ELR (cell line): ENCODE measurements at regions not wholly inside any gene's neighbourhood (a gene's known extent, or its start where the extent isn't known, plus 50 kb on each side); places are given as distances from the start of the nearest gene placed in this dataset.
A peak's percentile ranks its signal among the peaks of the same experiment; 100 is the strongest.

Source experiments
- DNase-seq: peaks from one replicate; pipeline ENCODE4 v3.0.0-alpha.2; 2015; ENCODE audit warnings: low read depth

DNA sequence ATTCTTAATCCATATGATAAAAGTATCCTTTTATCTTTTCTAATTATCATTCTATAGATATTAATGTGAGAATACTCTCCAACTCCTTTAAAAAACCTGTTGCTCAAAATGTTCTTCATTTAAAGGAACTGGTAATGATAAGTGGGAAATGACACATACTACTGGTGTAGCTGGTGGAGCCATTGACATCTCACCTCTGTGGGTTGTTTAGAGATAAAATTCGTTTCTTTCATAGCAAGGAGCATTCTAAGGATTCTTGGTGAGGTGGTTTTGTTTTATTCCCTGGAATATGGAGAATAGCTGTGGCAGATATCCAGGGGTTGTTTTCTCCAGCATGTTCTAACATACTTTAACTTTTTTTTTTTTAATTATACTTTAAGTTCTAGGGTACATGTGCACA, 299.8 kb upstream of the THBS1 start:
- peak; percentile 20 for DNase-seq

DNA sequence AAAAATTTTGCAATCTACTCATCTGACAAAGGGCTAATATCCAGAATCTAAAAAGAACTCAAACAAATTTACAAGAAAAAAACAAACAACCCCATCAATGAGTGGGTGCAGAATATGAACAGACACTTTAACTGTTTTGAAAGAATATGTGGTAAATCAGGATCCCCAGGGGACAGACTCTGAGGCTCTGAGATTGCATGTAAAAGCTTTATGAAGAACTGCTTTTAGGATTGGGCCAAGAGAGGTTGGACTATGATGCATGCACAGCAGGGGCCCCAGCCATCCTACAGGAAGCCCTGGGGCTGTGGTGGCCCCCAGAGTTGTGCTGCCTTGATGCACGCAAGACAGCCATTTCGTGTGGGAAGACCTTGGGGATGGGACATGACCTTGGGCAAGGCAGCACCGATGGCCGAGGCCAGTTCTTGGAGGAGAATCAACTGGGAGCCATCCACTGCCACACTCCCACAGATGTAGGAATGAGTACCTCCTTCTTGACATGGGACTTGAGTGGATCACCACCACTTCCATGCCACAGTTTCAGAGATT, 298.1 kb upstream of the THBS1 start:
- DNase-seq: no peak

DNA sequence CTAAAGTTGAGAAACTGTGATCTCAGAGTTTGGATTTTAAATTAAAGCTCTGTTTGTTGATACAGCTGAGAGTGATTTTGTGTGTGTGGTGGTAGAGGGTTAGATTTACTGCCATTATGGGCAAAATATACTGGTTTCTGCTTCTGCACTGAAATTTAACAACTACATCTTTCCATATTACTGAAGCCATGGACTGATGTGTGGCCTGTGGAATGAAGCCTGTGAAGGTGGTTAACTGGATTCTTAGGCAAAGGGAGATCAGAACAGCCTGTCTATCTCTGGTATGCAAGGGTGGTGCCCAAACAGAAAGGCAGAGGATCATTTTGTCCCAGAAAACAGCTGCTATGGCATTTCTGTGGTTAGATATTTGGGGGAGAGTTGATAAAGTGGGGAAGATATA, 297.3 kb upstream of the THBS1 start:
- no peak for DNase-seq

DNA sequence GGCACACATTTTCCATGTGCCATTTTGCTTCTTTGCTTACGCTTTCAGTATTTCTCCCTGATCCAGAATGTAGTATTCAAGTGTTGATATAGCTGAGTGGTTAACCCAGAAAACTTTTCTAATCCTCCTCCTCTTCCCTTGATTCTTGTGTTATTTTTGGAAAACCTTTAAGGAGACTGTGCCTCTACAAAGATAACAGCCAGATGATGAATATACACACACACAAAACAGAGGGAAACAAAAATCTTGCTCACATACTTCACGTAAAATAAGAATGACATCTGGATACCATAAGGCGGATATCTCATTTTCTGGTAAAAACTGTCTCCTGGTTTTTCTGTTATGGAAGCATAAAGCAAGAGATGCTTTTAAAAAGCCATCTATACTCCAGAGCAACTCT, 295.8 kb upstream of the THBS1 start:
- no peak for DNase-seq

DNA sequence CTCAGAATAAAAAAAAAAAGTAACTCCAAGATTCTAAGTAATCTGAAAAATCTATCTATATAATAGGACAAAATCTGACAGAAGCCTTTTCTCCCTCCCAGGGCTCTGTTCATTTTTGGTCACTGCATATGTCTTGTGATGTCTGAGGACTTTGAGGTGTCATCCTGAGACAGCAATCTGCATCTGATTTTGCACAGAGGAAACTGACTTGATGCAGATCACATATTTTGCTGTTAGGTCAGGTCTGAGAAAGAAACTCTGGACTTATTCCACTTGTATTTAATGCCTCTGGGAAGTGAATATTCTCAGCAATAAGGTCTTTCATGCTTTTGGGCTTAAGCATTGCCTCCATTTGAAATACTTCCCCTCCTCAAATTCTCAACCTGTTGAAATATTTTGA, 295.2 kb upstream of the THBS1 start:
- no peak for DNase-seq

DNA sequence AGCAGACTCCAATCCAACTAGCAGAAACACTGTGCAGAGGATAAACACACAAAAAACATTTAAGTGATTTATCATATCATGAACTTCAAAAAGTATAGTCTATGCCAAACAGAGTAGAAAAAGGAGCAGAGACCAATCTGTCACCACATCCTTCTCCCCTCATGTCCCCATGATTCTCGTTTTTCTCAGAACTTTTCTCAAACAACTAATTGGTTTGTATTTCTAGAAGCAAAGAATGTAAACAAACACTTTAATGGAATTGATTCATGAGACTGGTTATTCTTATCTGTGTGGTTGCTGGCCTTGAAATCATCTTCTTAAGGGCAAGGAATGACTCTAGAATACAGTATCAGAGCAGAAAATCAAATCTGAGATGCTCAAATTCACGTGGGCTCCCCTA, 294.2 kb upstream of the THBS1 start:
- DNase-seq: no peak

DNA sequence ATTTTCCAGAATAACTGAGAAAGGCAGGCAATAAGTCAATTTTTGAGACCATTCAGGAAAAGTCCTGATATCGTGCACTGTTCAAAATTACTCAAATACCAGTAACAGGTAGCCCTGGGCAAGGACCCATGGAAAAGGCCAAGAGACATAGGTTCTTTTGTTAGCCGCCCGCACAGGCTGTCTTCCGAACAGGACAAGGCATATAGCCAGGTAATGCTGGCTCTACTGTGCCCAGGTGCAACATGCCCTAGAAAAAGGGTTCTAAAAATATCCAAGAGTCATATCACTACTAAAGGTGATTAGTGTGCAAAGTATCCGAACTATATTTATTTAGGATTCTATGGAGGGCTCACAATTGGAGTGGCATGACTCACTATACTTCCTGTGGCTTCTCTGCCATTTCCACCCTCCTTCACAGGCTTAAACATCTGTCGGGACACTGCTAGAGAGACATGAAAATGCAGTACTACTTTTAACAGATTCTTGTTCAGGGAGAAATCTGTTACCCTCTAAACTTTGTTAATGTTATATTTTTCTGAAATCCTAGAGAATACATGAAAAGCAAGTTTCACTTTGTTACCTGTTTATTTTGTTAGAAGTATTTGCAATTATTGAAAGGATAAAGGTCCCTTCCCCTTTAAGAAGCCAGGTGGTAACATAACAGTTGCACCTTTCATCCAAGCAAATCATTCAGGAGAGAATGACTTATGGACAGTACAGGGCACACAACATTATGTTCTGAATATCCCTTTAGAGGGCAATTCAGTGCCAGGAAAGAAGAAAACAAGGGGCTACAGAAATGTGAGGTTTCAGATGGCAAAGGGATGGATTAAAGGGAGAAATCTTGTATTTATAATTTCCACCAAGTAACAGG, 293.3 kb upstream of the THBS1 start:
- peak; percentile 74 for DNase-seq

DNA sequence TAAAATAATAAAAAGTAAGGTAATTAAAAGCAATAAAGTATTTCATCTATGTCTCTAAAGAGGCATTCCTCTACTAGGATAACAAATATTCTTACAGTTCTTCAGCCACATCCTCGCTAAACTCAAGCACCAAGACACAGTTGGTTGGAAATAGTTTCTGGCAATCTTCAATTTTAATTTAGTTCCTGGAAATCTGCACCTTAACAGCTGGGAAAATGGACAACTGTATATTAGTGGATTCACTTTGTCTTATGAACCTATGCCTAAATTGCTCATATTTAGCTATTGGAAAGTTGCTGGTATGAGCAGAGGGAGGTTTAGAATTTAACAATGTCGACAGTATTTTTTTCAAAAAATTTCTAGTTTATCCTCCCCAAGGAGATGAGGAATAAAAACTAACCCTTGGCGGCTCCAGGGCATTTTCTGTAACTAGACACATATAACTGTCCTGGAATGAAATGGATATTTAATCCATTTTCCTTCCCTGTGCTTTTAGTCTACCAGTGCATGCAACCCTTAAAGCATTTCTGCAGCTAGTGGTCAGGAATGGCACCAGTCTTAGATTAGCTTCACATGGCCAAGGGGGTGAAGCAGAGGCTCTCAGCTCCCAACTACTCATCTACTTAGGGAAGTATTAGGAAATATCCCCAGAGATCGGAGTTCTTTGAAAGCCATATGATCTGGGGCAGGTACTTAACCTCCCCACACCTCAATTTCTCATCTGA, 290.0 kb upstream of the THBS1 start:
- no peak for DNase-seq

DNA sequence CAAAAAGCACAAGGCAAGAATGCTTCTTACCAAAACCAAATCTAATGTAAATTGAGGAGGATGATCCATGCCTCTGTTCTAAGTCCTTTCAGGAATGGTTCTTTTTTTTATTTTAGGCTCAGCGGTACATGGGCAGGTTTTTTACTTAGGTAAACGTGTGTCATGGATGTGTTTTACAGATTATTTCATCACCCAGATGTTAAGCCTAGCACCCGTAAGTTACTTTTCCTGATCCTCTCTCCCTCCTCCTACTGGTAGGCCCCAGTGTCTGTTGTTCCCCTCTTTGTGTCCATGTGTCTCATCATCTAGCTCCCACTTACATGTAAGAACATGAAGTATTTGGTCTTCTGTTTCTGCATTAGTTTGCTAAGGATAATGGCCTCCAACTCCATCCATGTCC, 289.2 kb upstream of the THBS1 start:
- DNase-seq: no peak

DNA sequence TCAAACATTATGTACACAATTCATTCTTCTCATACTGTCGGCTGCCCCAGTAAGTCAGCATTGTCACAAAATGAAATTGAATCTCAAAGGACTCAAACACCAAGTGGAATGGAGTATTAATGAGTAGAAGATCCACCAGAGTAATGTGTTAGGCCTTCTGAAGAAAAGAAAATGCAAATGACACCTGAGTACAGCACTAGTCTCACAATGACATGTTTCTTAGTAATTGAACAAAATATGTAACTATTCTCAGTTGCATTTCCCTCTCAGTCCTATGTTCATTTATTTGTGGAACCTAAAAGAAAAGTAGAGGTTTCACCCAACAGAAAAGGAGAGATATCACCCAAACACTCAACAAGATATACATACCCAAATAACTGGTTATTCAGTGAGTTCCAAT, 283.9 kb upstream of the THBS1 start:
- no peak for DNase-seq

DNA sequence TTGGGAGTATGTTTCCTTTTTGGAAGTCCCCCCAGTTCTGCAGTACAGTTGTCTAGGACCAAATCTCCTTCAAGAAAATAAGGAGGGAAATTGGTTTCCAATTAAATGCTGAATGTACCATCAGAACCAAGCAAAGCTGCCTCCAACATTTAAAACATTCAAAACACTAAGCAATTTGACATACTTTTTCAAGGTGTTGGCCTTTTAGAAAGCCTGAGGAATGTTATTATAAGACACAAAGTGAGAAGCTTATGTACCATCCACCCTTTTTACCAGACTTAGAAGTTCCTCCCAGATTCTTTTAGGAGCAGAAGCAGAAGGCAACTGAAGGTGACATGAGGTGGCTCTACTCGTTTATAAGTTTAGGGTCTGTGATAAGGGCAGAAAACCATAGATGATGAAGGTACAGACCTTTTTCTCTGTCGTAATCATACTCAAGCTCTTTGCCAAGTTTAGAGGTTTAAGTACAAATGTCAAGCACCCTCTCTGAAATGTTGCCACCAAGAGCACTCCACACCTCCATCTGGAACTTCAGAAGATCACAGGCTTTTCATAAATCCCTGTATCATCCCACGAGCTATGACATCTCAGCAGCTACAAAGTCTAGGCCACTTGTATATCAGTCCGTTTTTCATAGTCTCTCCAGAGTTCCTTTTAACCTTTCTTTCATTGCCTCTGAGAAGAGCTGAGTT, 282.5 kb upstream of the THBS1 start:
- no peak for DNase-seq

DNA sequence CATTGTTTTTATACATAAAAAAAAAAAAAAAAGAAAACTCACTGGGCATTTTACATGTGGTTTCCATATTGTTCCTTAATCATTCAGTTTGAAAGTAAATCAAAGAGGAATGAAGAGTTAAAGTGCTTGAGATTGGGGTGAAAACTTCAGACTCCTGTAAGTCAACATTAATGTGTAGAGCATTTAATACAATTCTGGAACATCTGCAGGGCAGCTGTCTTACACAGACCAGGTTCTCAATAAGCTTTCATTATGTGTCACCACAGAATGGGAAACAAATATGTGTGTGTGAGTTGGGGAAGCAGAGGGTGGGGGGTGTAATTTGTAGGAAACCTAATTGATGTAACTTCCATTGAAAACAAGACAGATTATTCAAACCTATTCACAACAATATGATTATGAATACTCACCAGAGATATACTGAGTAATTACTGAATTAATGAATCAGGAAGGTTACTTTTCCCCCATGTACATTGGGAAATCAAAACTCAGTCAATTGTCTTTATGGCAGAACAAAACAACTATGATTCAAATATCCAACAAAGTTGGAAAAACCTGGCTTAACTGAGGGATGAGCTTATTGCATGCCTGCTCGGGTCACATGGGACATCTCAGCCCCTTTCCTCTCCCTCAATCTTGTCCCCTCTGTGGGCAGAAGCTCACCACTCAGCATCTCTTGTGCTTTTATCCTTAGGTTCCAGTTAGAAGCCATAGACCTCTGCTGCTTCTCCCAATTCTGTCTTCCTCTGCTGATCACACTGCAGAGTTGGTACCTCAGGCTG, 281.2 kb upstream of the THBS1 start:
- peak; percentile 26 for DNase-seq

DNA sequence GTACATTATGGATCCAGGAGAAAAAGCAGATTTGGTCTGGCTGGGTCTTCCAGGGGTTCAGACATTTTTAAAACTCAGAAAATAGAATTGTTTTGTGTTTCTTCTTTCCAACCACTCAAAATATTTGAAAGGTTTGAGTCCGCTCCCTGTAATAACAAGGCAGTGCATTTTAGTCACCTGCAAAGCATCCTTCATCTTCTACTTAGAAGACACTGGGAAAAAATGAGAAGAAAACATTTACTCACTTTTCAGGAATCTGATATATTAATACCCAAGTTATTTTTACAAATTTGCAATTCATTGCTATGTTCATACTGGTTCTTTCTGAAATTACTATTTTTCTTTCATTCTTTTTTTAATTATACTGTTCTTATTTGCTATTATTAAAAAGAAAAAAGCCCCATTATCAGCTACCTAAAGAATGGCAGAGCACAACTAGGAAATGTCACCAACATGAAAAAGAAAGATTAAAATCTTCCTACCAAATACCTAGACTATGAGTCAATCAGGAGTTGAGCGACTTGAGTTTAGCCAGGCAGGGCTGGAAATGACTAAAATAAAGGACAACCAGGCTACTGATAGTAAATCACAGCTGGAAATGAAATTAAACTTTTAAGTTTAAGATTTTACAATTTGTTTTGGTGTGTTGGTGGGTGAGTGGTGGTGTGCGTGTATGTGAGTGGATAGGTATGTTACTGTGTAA, 280.3 kb upstream of the THBS1 start:
- peak; percentile 89 for DNase-seq

DNA sequence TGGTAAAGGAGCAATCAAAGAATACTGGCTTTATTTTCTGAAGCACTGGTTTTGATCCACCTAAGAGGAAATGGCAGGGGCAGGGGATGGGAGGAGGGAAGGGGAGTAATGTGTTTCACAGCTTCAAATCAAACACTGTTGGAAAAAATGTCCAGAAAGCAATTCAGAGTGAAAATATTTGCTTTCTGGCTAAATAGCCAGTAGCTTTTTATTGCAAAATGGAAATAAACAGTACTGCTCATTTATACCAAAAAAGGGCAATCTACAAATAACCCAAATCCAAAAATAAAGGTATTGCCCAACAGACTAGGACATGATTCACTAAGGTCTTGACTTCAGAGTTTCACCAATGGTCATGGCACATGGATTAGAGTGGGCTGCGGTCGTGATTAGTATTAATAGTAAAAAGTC, 279.3 kb upstream of the THBS1 start:
- peak; percentile 47 for DNase-seq

DNA sequence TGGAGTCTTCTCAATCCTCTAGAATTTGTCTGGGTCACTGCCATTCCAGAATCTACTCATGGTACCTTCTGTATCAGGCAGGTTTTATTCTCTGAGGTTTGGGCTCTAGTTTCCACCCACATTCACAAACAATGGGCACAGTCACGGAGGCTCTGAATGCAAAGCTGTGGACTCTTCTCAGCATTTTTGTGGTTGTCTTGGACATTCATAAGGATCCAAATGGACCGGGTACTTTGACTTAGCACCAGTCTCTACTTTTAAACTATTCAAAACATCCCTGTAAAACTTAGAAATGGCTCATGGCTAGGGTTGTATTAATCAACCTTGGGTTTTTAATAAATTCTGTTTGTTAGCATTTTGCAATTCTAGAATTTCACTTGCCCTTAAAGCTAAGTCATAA, 277.9 kb upstream of the THBS1 start:
- no peak for DNase-seq

DNA sequence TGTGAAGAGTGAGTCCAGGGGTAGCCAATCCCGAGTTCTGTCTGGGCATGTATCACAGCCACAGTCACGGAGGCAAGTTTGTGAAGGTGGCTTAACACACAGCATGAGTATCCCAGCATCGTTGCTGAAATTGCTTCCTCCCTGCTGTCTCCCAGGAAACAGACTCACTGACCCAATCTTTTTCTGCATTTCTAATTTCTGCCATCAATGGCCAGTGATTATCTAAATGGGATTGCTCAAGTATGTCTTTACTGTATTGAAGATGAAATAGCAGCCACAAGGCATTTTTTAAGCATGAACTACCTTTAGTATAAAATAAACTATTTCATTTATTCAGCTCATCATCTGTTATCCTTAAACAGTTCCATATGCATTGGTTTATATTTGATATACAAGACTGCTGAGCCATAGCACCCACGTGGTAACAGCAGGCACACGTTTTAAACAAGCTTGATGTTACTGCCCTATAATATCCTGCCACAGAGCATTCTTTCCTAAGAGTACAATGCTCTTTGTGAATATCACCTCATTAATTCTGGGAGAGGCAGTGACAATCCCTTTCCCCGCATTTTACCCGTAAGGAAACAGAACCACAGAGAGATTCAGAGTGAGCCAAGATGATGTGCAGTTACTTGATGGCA, 276.6 kb upstream of the THBS1 start:
- peak; percentile 61 for DNase-seq

DNA sequence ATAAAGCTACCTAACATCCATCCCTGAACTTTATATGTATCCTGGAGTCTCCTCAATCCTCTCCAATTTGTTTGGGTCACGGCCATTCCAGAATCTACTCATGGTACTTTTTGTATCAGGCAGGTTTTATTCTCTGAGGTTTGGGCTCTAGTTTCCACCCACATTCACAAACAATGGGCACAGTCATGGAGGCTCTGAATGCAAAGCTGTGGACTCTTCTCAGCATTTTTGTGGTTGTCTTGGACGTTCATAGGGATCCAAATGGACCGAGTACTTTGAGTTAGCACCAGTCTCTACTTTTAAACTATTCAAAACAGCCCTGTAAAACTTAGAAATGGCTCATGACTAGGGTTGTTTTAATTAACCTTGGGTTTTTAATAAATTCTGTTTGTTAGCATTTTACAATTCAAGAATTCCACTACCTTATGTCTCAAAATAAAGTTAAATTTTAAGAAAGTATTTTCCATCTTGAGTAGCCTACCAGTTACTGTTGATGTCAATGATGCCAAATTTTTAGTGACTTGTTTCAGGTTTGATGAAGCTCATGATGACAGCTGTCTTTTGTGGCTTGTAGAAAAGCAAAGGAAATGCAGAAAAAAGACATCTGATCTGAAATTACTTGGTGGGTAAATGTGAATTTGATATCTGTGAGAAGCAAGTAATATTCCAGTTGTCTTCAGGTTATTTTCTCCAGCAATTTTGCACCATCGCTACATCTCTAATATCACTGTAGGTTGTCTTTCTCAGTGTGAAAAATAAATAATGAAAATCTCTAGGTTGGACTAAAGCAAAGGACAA, 275.7 kb upstream of the THBS1 start:
- no peak for DNase-seq

DNA sequence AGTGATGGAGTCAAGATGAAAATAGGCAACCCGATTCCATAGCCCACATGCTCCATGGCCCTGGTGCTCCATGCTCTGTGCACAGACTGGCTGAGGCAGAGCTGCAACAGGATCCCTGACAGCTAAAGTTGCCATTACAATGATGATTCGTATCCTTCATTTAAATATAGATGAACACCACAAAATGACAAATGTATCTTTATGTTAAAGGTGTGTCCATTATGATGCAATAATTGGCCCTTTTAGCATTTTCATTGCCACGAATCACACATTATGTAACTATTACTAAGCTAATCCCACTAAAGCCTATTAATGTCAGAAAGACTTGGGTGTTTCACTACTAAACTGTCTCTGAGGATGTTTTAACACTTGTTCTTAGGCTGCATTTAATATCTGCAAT, 270.2 kb upstream of the THBS1 start:
- DNase-seq: peak; percentile 53

DNA sequence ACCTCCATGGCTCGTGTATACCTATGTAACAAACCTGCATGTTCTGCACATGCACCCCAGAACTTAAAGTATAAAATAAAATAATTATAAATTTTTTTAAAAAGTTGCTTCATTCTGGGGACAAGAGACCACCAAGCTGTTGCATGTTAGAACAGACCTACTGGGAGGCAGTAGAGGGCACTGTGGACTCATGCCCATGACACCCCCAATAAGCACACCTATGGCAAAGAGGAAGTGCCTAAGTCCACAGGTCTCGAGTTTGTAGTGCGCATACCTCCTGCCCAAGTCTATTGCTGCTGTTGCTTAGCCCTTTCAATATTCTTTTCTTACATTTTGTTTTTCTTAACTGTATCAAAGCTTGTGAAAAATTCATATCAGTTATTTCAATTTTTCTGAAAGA, 267.9 kb upstream of the THBS1 start:
- DNase-seq: peak; percentile 27

DNA sequence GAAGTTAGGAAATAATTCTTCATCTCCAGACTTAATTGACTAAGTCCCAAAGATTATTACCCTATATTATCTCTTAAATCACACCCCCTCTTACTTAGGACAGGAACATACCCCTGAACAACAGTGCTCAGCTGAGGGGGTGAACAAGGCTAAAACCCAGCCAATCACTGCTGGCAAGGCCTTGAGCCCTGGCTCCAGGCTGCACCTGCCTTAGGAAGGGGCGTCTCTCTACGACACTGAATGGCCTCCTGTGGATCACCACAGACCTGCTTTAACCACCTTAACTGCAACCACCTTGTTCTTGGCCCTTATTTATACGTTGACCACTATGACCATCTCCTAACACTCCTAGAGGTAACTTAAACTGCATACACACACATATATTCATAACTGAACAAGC, 267.4 kb upstream of the THBS1 start:
- DNase-seq: no peak
